ENCODE measurements at regions not wholly inside any gene's neighbourhood (a gene's known extent, or its start where the extent isn't known, plus 50 kb on each side); places are given as distances from the start of the nearest gene placed in this dataset.

DNA sequence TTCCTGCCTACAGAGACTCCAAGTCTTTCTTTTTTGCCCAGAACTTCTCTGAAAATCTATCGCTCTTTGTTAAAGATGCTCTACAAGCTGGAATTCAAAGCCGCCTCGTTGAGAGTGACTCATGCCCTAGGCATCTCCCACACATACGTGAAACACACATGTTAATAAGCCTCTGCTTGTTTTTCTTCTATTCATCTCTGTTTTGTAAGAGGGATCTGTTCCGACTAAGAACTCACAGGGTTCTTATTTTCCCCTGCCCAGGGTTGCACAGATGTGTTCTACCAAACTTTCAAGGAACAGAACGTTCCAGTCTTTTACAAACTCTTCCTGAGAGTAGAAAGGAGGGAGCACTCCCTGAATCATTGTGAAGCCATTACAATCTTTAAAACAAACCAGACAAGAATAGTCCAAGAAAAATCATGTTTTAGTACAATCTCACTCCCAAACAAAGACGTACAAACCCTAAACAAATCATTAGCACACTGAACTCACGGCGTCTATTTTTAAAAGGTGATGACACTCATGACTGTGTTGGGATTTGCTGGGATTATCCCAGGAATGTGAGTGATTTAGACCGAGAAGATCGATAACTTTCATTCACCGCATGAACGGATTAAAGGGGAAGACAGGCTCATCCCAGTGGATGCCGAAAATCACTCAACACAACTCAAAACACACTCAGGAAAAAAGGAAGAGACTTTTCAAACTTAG, 55.3 kb upstream of the INPP5A start:
- TF ChIP-seq SUZ12 (IDR thresholded peaks at IDR 0.05; ENCODE audit: extremely low read depth, insufficient read depth, insufficient read length): no peak
- no peak for TF ChIP-seq YY1 (IDR thresholded peaks at IDR 0.05; ENCODE audit: insufficient read depth, insufficient read length)

Measured in NT2/D1 (cell line).